Esophagus squamous epithelium (tissue), 4 donors: ENCODE measurements at regions not wholly inside any gene's neighbourhood (a gene's known extent, or its start where the extent isn't known, plus 50 kb on each side); places are given as distances from the start of the nearest gene placed in this dataset.

ENCODE experiments used
- CTCF ChIP-seq, 6 experiments: fragments of 450-650 bp in 4 of 6; fragments of 200-600 bp in 2 of 6; sonication (generic) in 2 of 6; IDR thresholded peaks; one replicate each; pipeline ENCODE4 v1.5.1; 2016 to 2019; ENCODE audit warnings: antibody characterized with exemption in 6 of 6, mild to moderate bottlenecking in 4 of 6, moderate library complexity in 4 of 6
- POLR2A ChIP-seq, 4 donors: fragments of 450-650 bp; IDR thresholded peaks; one replicate each; pipeline ENCODE4 v1.6.1; 2017; ENCODE audit warnings: antibody characterized with exemption in 4 of 4, mild to moderate bottlenecking in 4 of 4, moderate library complexity in 3 of 4

- TF ChIP-seq CTCF (IDR thresholded peaks at IDR 0.05) = no peak
- no peak for TF ChIP-seq POLR2A (IDR thresholded peaks at IDR 0.05)
Observed at GRCh38 chrX:9352694-9353411, 112.0 kb upstream of the TBL1X start.
